ENCODE measurements at regions not wholly inside any gene's neighbourhood (a gene's known extent, or its start where the extent isn't known, plus 50 kb on each side); places are given as distances from the start of the nearest gene placed in this dataset.

GRCh38 chr2:226137201-226137811, 662.3 kb downstream of the IRS1 start:
- H3K27me3 ChIP-seq (ENCODE audit: low read depth): no peaks in the 10 kb centered on the region
- no peak for DNase-seq
- H3K27ac ChIP-seq (replicated peaks): no peak overlapping the region
- intact Hi-C loops (cut with micrococcal nuclease): no loop called here
- TF ChIP-seq, protein P1, sequence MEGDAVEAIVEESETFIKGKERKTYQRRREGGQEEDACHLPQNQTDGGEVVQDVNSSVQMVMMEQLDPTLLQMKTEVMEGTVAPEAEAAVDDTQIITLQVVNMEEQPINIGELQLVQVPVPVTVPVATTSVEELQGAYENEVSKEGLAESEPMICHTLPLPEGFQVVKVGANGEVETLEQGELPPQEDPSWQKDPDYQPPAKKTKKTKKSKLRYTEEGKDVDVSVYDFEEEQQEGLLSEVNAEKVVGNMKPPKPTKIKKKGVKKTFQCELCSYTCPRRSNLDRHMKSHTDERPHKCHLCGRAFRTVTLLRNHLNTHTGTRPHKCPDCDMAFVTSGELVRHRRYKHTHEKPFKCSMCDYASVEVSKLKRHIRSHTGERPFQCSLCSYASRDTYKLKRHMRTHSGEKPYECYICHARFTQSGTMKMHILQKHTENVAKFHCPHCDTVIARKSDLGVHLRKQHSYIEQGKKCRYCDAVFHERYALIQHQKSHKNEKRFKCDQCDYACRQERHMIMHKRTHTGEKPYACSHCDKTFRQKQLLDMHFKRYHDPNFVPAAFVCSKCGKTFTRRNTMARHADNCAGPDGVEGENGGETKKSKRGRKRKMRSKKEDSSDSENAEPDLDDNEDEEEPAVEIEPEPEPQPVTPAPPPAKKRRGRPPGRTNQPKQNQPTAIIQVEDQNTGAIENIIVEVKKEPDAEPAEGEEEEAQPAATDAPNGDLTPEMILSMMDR (IDR thresholded peaks at IDR 0.05; ENCODE audit: borderline replicate concordance): no peak
- H3K4me3 ChIP-seq: no peak overlapping the region
- H3K9me3 ChIP-seq (replicated peaks): no peaks in the 10 kb centered on the region
- H3K36me3 ChIP-seq: no peaks in the 10 kb centered on the region
- peaks cover under 1% of the 10 kb centered on the region for H3K4me1 ChIP-seq

DNA sequence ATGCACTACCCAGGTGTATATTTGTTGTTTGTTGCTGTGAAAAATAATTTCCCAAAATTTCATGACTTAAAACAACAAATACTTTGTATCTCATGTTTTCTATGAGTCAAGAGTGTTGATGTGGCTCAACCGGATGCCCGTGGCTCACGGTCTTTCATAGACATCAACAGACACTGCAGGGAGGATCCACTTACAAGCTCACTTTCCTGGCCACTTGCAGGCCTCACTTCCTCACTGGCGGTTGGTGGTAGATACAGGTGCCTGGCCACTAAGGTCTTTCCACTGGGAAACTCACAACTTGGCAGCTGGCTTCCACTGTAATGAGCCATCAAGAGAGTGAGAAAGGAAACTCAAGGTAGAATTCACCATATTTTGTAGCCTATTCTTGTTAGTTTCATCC, 662.9 kb downstream of the IRS1 start:
- Histone ChIP-seq H3K9me3 (replicated peaks) (no peaks in the 10 kb centered on the region), H3K36me3 (no peaks in the 10 kb centered on the region), H3K4me1 (peaks cover 6% of the 10 kb centered on the region), H3K27ac (replicated peaks) (no peak overlapping the region), H3K27me3 (ENCODE audit: low read depth) (no peaks in the 10 kb centered on the region), H3K4me3 (no peak overlapping the region)
- no peak for DNase-seq
- intact Hi-C loops (cut with micrococcal nuclease): no loop called here
- TF ChIP-seq, protein P1 (IDR thresholded peaks at IDR 0.05; ENCODE audit: borderline replicate concordance): no peak

DNA sequence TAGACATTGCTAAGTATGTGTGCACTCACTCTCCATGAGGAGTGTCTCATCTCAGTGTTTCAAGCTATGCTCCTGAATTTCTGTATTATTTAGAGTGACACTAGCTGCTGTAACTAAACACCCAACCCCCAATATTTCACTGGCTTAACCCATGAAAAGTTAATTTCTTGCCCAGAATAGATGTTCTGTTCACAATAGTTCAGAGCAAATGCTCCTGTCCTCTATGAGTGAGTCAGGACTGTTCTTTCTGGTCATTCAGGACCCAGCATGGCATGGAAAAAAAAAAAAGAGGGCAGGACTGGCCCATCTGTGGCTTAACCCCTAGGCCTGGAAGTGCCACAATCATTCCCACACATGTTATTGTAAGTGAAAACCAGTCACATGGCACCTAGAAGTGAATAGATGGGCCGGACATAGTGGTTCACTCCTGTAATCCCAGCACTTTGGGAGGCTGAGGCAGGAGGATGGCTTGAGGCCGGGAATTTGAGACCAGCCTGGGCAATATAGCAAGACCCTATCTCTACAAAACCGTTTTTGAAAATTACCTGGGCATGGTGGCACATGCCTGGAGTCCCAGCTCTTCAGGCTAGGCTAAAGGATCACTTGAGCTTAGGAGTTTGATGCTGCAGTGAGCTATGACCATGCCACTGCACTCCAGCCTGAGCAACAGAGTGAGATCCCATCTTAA, 663.6 kb downstream of the IRS1 start:
- intact Hi-C loops (cut with micrococcal nuclease): no loop called here
- peaks cover 13% of the 10 kb centered on the region for H3K4me1 ChIP-seq
- DNase-seq: no peak
- TF ChIP-seq, protein P1 (IDR thresholded peaks at IDR 0.05; ENCODE audit: borderline replicate concordance): no peak
- no peak overlapping the region for H3K27ac ChIP-seq (replicated peaks)
- no peaks in the 10 kb centered on the region for H3K9me3 ChIP-seq (replicated peaks)
- H3K27me3 ChIP-seq (ENCODE audit: low read depth): no peaks in the 10 kb centered on the region
- no peaks in the 10 kb centered on the region for H3K36me3 ChIP-seq
- H3K4me3 ChIP-seq: no peak overlapping the region

DNA sequence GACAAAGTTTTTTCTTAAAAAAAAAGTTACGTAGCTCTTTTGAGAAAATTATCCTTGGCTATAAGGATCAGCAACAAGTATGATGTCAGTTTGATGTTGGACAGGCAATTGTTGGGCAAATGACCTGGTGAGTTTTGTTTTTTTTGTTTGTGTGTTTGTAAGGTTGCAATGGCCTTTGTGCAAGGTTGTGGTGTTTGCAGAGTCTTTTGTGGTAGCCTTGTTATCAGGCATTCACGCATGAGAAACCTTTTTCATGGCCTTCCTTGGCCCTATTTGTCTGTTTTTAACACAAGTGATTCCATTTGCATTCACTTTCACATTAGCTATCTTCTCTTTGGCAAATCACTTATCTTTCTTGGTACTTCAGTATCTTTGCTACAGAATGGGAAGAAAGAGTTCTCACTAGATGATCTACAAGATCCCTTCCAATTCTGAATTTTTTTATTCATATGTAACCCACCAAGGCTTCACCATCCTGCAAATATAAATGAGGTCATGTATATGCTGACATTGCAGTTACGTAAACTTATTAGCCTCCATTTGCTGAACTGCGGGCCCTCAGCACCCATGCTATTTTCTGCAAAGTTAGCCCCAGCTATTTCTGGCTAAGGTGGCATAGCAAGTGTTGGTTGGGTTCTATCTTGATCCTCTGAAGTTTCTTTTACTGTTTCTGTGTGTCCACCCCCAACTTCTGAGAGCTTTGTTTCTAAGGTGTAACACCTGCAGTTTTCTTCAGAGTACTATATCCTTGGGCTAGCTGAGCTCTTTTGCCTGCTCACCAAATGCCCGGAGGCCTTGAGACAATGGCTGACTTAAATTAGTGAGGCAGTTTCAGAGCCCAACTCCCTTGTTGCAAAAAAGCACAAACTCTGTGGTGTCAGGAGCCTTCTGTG, 667.1 kb downstream of the IRS1 start:
- H3K36me3 ChIP-seq: no peaks in the 10 kb centered on the region
- H3K27ac ChIP-seq (replicated peaks): no peak overlapping the region
- H3K4me3 ChIP-seq: no peak overlapping the region
- H3K27me3 ChIP-seq (ENCODE audit: low read depth): no peaks in the 10 kb centered on the region
- peaks cover 19% of the 10 kb centered on the region for H3K4me1 ChIP-seq
- no peaks in the 10 kb centered on the region for H3K9me3 ChIP-seq (replicated peaks)
- no peak for DNase-seq
- intact Hi-C loops (cut with micrococcal nuclease): no loop called here
- TF ChIP-seq, protein P1 (IDR thresholded peaks at IDR 0.05; ENCODE audit: borderline replicate concordance): no peak

DNA sequence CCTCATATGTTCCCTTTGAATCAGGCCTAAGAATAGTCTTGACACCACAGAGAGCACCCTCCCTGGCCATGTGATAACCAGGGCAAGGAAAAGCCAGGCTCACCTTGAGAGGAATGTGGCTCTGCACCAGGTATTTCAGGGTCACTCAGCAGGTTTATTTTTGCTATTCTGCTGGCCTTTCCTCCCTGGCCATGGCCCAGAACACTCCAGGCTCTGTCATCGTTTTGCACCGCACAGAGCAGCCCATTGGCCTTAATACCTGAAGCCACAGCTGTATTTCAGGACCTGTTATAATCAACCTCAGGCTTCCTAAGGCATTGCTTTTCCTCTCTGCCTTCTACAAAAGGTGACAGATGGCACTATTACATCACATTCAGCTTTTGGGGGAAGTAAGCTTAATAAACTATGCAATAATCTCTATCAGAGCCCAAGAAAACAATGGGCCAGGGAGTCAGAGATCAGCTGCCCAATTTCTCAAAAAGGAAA, 668.3 kb downstream of the IRS1 start:
- H3K9me3 ChIP-seq (replicated peaks): no peaks in the 10 kb centered on the region
- no peak overlapping the region for H3K4me3 ChIP-seq
- H3K27ac ChIP-seq (replicated peaks): peak overlapping the region; percentile 57
- TF ChIP-seq, protein P1 (IDR thresholded peaks at IDR 0.05; ENCODE audit: borderline replicate concordance): no peak
- peaks cover 19% of the 10 kb centered on the region for H3K4me1 ChIP-seq
- peak; percentile 55 for DNase-seq
- intact Hi-C loops (cut with micrococcal nuclease): no loop called here
- H3K36me3 ChIP-seq: no peaks in the 10 kb centered on the region
- no peaks in the 10 kb centered on the region for H3K27me3 ChIP-seq (ENCODE audit: low read depth)

Data from left ventricle myocardium inferior (tissue), 1 donor.